ENCODE measurements at regions not wholly inside any gene's neighbourhood (a gene's known extent, or its start where the extent isn't known, plus 50 kb on each side); places are given as distances from the start of the nearest gene placed in this dataset.

GRCh38 chr1:55641947-55642346, 426.8 kb upstream of the USP24 start:
- no peaks in the 10 kb centered on the region for H3K36me3 ChIP-seq
- WGBS (ENCODE audit: insufficient coverage, low coverage, low lambda C conversion rate, missing lambda C conversion rate) = 69% methylated on average over 1 of the region's 1 CpG
- no peaks in the 10 kb centered on the region for H3K9me3 ChIP-seq
- intact Hi-C loops (cut with DNase I) = no loop called here
- ATAC-seq (no peak), DNase-seq (no peak)
- no peaks in the 10 kb centered on the region for H3K4me1 ChIP-seq
- H3K27ac ChIP-seq = no peak overlapping the region
- TF ChIP-seq POLR2A (IDR thresholded peaks at IDR 0.05) = no peak
- no peak for TF ChIP-seq CTCF (IDR thresholded peaks at IDR 0.05)
- H3K27me3 ChIP-seq = no peaks in the 10 kb centered on the region
- H3K4me3 ChIP-seq = no peak overlapping the region

- Histone ChIP-seq H3K9me3 (no peaks in the 10 kb centered on the region), H3K27me3 (no peaks in the 10 kb centered on the region), H3K4me3 (no peak overlapping the region), H3K27ac (no peak overlapping the region), H3K36me3 (no peaks in the 10 kb centered on the region), H3K4me1 (no peaks in the 10 kb centered on the region)
- TF ChIP-seq POLR2A (IDR thresholded peaks at IDR 0.05) (no peak), CTCF (IDR thresholded peaks at IDR 0.05) (no peak)
- ATAC-seq = peak; percentile 44 to 63 (median 58)
- 29% methylated on average over 7 of the region's 7 CpGs for WGBS (ENCODE audit: insufficient coverage, low coverage, low lambda C conversion rate, missing lambda C conversion rate)
- intact Hi-C loops (cut with DNase I) = no loop called here
- DNase-seq = peak in 2 of 3 donors; percentile 37 to 54
Observed at GRCh38 chr1:55640708-55641473, 425.7 kb upstream of the USP24 start.

- TF ChIP-seq POLR2A (IDR thresholded peaks at IDR 0.05) (no peak), CTCF (IDR thresholded peaks at IDR 0.05) (no peak)
- H3K36me3 ChIP-seq = no peaks in the 10 kb centered on the region
- ATAC-seq (no peak), DNase-seq (no peak)
- H3K27ac ChIP-seq = no peak overlapping the region
- no peaks in the 10 kb centered on the region for H3K4me1 ChIP-seq
- intact Hi-C loops (cut with DNase I) = no loop called here
- no peaks in the 10 kb centered on the region for H3K9me3 ChIP-seq
- no peaks in the 10 kb centered on the region for H3K27me3 ChIP-seq
- 67% methylated on average over 2 of the region's 5 CpGs for WGBS (ENCODE audit: insufficient coverage, low coverage, low lambda C conversion rate, missing lambda C conversion rate)
- no peak overlapping the region for H3K4me3 ChIP-seq
Observed at GRCh38 chr1:55639526-55639925, 424.4 kb upstream of the USP24 start.

- DNase-seq (no peak), ATAC-seq (no peak)
- H3K27me3 ChIP-seq = no peaks in the 10 kb centered on the region
- no peaks in the 10 kb centered on the region for H3K9me3 ChIP-seq
- intact Hi-C loops (cut with DNase I) = no loop called here
- no peaks in the 10 kb centered on the region for H3K36me3 ChIP-seq
- 80% methylated on average over 1 of the region's 1 CpG for WGBS (ENCODE audit: insufficient coverage, low coverage, low lambda C conversion rate, missing lambda C conversion rate)
- H3K4me1 ChIP-seq = no peaks in the 10 kb centered on the region
- TF ChIP-seq POLR2A (IDR thresholded peaks at IDR 0.05) (no peak), CTCF (IDR thresholded peaks at IDR 0.05) (no peak)
- no peak overlapping the region for H3K27ac ChIP-seq
- no peak overlapping the region for H3K4me3 ChIP-seq
Observed at GRCh38 chr1:55639051-55639450, 423.9 kb upstream of the USP24 start.
